ENCODE measurements at regions not wholly inside any gene's neighbourhood (a gene's known extent, or its start where the extent isn't known, plus 50 kb on each side); places are given as distances from the start of the nearest gene placed in this dataset.

GRCh38 chr9:84136119-84136868, 155.7 kb downstream of the RMI1 start:
- DNase-seq: peak; percentile 13

GRCh38 chr9:84137968-84138367, 157.4 kb downstream of the RMI1 start:
- no peak for DNase-seq

- DNase-seq: no peak
These were observed 157.9 kb downstream of the RMI1 start for GRCh38 chr9:84138541-84138940.

- no peak for DNase-seq
These were observed 158.9 kb downstream of the RMI1 start for GRCh38 chr9:84139296-84140070.

- peak; percentile 78 for DNase-seq
These were observed 160.0 kb downstream of the RMI1 start for GRCh38 chr9:84140535-84141101.

- DNase-seq: peak; percentile 30
These were observed 161.3 kb downstream of the RMI1 start for GRCh38 chr9:84141741-84142370.

- no peak for DNase-seq
These were observed 164.4 kb downstream of the RMI1 start for GRCh38 chr9:84145031-84145430.

- DNase-seq: no peak
These were observed 165.2 kb downstream of the RMI1 start for GRCh38 chr9:84145780-84146179.

- no peak for DNase-seq
These were observed 166.5 kb downstream of the RMI1 start for GRCh38 chr9:84146893-84147710.

- DNase-seq: peak; percentile 76
These were observed 170.6 kb downstream of the RMI1 start for GRCh38 chr9:84151236-84151635.

GRCh38 chr9:84151640-84152039, 171.0 kb downstream of the RMI1 start:
- DNase-seq: peak; percentile 88

GRCh38 chr9:84152204-84152603, 171.6 kb downstream of the RMI1 start:
- no peak for DNase-seq

- DNase-seq: no peak
These were observed 173.3 kb downstream of the RMI1 start for GRCh38 chr9:84153885-84154284.

GRCh38 chr9:84154320-84154719, 173.7 kb downstream of the RMI1 start:
- DNase-seq: no peak

- no peak for DNase-seq
These were observed 177.4 kb downstream of the SLC28A3 start for GRCh38 chr9:84163052-84163650.

GRCh38 chr9:84166891-84167290, 173.7 kb downstream of the SLC28A3 start:
- DNase-seq: no peak

- DNase-seq: no peak
These were observed 171.3 kb downstream of the SLC28A3 start for GRCh38 chr9:84169240-84169639.

GRCh38 chr9:84170521-84171141, 169.9 kb downstream of the SLC28A3 start:
- DNase-seq: peak; percentile 20

- DNase-seq: no peak
These were observed 166.6 kb downstream of the SLC28A3 start for GRCh38 chr9:84173961-84174360.

- no peak for DNase-seq
These were observed 166.1 kb downstream of the SLC28A3 start for GRCh38 chr9:84174486-84174885.

- no peak for DNase-seq
These were observed 163.2 kb downstream of the SLC28A3 start for GRCh38 chr9:84177407-84177806.

GRCh38 chr9:84179531-84179930, 161.0 kb downstream of the SLC28A3 start:
- no peak for DNase-seq

All from NCI-H146 (cell line).